ENCODE measurements at regions not wholly inside any gene's neighbourhood (a gene's known extent, or its start where the extent isn't known, plus 50 kb on each side); places are given as distances from the start of the nearest gene placed in this dataset.

DNA sequence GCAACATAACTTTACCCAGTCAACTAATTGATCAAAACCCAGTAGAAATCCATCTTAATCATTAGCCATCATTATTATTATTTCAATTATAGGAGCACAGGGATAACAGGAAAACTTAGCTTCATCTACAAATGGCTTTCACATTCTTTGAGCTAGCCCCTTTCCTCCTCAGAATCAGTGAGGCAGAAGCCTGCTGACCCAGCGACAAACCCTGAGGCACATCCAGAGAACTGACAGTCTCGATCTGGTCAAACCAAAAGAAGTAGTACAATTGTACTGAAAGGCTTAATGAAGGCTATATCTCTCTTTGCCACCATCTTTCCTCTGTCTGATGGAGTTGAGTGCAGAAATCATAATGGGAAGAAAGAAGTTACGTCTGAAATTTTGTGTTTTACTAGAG, 109.8 kb upstream of the ARID2 start:
- no peak for DNase-seq
- Histone ChIP-seq H3K4me3 (no peak overlapping the region), H3K9me3 (no peaks in the 10 kb centered on the region), H3K36me3 (ENCODE audit: low read depth) (no peaks in the 10 kb centered on the region), H3K4me1 (ENCODE audit: low read depth) (no peaks in the 10 kb centered on the region)
- ATAC-seq, result no peak
- TF ChIP-seq, protein P1, sequence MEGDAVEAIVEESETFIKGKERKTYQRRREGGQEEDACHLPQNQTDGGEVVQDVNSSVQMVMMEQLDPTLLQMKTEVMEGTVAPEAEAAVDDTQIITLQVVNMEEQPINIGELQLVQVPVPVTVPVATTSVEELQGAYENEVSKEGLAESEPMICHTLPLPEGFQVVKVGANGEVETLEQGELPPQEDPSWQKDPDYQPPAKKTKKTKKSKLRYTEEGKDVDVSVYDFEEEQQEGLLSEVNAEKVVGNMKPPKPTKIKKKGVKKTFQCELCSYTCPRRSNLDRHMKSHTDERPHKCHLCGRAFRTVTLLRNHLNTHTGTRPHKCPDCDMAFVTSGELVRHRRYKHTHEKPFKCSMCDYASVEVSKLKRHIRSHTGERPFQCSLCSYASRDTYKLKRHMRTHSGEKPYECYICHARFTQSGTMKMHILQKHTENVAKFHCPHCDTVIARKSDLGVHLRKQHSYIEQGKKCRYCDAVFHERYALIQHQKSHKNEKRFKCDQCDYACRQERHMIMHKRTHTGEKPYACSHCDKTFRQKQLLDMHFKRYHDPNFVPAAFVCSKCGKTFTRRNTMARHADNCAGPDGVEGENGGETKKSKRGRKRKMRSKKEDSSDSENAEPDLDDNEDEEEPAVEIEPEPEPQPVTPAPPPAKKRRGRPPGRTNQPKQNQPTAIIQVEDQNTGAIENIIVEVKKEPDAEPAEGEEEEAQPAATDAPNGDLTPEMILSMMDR (IDR thresholded peaks at IDR 0.05), result no peak
- intact Hi-C loops (cut with DNase I, micrococcal nuclease), result no loop called here

DNA sequence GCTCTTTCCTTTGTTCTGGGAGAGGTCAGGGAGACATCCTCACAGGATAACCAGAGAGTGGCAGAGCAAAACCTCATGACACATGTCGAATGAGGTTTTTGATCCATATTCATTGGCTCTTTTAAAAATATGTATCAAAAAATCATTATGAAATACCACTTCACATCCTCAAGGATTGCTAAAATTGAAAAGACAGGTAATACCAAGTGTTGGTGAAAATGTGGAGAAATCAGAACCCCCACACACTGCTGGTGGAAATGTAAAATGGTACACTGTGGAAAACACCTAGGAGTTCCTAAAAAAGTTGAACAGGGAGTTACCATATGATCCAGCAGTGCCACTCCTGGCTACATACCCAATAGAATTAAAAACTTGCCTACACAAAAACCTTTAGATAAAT, 107.8 kb upstream of the ARID2 start:
- DNase-seq (no peak), ATAC-seq (no peak)
- no peaks in the 10 kb centered on the region for H3K36me3 ChIP-seq (ENCODE audit: low read depth)
- TF ChIP-seq, protein P1 (IDR thresholded peaks at IDR 0.05), result no peak
- no peak overlapping the region for H3K4me3 ChIP-seq
- intact Hi-C loops (cut with DNase I, micrococcal nuclease), result no loop called here
- no peaks in the 10 kb centered on the region for H3K9me3 ChIP-seq
- H3K4me1 ChIP-seq (ENCODE audit: low read depth), result no peaks in the 10 kb centered on the region

GRCh38 chr12:45622210-45622937, 107.1 kb upstream of the ARID2 start:
- no peaks in the 10 kb centered on the region for H3K4me1 ChIP-seq (ENCODE audit: low read depth)
- H3K36me3 ChIP-seq (ENCODE audit: low read depth), result no peaks in the 10 kb centered on the region
- DNase-seq (no peak), ATAC-seq (no peak)
- TF ChIP-seq, protein P1 (IDR thresholded peaks at IDR 0.05), result no peak
- H3K4me3 ChIP-seq, result no peak overlapping the region
- intact Hi-C loops (cut with DNase I, micrococcal nuclease), result no loop called here
- no peaks in the 10 kb centered on the region for H3K9me3 ChIP-seq

DNA sequence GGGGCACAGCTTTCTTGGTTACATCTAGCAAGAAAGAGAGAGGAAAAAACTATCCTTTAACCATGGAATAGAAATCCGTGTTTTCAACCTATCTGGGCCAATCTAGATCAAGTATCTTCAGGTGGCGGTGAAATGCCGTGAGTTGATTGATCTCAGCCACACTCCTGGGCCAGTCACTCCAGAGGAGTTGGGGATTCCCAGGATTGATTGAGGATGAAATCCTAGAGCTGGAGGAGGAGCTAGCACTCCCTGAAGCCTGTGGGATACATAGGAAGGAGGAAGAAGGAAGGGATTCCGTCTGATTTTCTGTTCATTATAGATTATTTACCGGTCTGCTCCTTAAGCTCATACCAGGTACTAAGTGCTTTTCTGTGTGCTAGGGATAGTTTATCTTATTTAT, 106.3 kb upstream of the ARID2 start:
- H3K9me3 ChIP-seq, result no peaks in the 10 kb centered on the region
- H3K36me3 ChIP-seq (ENCODE audit: low read depth), result no peaks in the 10 kb centered on the region
- no peaks in the 10 kb centered on the region for H3K4me1 ChIP-seq (ENCODE audit: low read depth)
- TF ChIP-seq, protein P1 (IDR thresholded peaks at IDR 0.05), result no peak
- H3K4me3 ChIP-seq, result no peak overlapping the region
- intact Hi-C loops (cut with DNase I, micrococcal nuclease), result no loop called here
- ATAC-seq (no peak), DNase-seq (no peak)

DNA sequence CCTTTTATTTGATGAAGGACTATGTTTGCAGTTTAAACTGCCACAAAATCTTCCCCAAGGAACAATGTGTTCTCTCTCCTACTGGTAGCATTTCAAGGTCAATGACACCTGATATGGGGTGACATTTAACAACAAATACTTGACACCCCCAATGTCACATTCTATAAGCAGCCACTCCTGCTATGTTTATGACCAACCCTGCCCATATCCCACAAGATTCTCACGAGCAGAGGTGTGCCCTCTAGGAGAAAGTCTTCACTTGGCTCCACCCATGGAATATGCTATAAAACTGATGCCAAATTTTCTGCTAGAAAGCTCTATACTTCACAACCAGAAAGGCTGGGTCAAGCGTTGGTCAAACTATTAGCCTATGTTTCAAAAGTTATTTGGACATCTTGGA, 105.6 kb upstream of the ARID2 start:
- no peak for DNase-seq
- Histone ChIP-seq H3K4me3 (no peak overlapping the region), H3K36me3 (ENCODE audit: low read depth) (no peaks in the 10 kb centered on the region), H3K9me3 (no peaks in the 10 kb centered on the region), H3K4me1 (ENCODE audit: low read depth) (no peaks in the 10 kb centered on the region)
- intact Hi-C loops (cut with DNase I, micrococcal nuclease), result no loop called here
- peak; percentile 40 for ATAC-seq
- TF ChIP-seq, protein P1 (IDR thresholded peaks at IDR 0.05), result no peak

DNA sequence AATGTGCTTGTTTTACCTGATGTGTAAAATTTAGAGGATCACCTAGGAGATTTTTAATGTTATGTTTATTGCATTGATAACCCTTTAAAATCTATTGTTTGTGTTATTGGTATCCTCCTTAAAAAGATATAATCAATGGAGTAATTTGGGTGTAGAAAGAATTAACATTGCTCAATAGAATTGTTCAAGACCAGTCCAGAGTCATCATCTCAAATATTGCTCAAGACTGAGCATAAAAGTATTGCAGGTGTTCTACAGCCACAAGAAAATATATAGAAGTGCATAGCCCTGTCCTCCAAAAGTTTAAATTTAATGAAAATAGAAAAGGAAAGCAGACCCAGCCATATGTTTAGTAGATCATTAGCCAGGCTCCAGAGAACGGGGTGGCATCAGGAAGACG, 102.5 kb upstream of the ARID2 start:
- H3K9me3 ChIP-seq, result no peaks in the 10 kb centered on the region
- intact Hi-C loops (cut with DNase I, micrococcal nuclease), result no loop called here
- DNase-seq (no peak), ATAC-seq (no peak)
- TF ChIP-seq, protein P1 (IDR thresholded peaks at IDR 0.05), result no peak
- no peaks in the 10 kb centered on the region for H3K4me1 ChIP-seq (ENCODE audit: low read depth)
- H3K4me3 ChIP-seq, result no peak overlapping the region
- no peaks in the 10 kb centered on the region for H3K36me3 ChIP-seq (ENCODE audit: low read depth)
